DMS153 (cell line): ENCODE measurements at regions not wholly inside any gene's neighbourhood (a gene's known extent, or its start where the extent isn't known, plus 50 kb on each side); places are given as distances from the start of the nearest gene placed in this dataset.
"Not testable (repeated sequence)": the region's sequence is repeated elsewhere in the genome, so short reads cannot be mapped to it uniquely, and the experiment has no call there.

ENCODE experiments used
- DNase-seq: peaks from one replicate; lab custom pipeline; 2025; lab: John Stamatoyannopoulos, UW

GRCh38 chr16:65365732-65366715 lies 244.2 kb upstream of the CDH11 start:
- no peak for DNase-seq

GRCh38 chr16:65356721-65357120 lies 234.9 kb upstream of the CDH11 start:
- not testable (repeated sequence) for DNase-seq

- DNase-seq = no peak
These were observed 233.8 kb upstream of the CDH11 start for GRCh38 chr16:65355706-65356105.

- DNase-seq = no peak
These were observed 231.3 kb upstream of the CDH11 start for GRCh38 chr16:65353183-65353582.

- DNase-seq = no peak
These were observed 227.8 kb upstream of the CDH11 start for GRCh38 chr16:65349626-65350025.

- no peak for DNase-seq
These were observed 221.7 kb upstream of the CDH11 start for GRCh38 chr16:65343556-65343955.

GRCh38 chr16:65342231-65342866 lies 220.5 kb upstream of the CDH11 start:
- no peak for DNase-seq

- no peak for DNase-seq
These were observed 217.2 kb upstream of the CDH11 start for GRCh38 chr16:65339062-65339461.

GRCh38 chr16:65336160-65336559 lies 214.3 kb upstream of the CDH11 start:
- no peak for DNase-seq

- DNase-seq = no peak
These were observed 212.2 kb upstream of the CDH11 start for GRCh38 chr16:65334081-65334480.

GRCh38 chr16:65333283-65333682 lies 211.4 kb upstream of the CDH11 start:
- no peak for DNase-seq

- no peak for DNase-seq
These were observed 205.5 kb upstream of the CDH11 start for GRCh38 chr16:65327346-65327745.

GRCh38 chr16:65323655-65324237 lies 201.9 kb upstream of the CDH11 start:
- DNase-seq = no peak

- no peak for DNase-seq
These were observed 197.9 kb upstream of the CDH11 start for GRCh38 chr16:65319621-65320231.

- DNase-seq = no peak
These were observed 196.9 kb upstream of the CDH11 start for GRCh38 chr16:65318590-65319257.

GRCh38 chr16:65318138-65318537 lies 196.3 kb upstream of the CDH11 start:
- no peak for DNase-seq

- DNase-seq = no peak
These were observed 194.9 kb upstream of the CDH11 start for GRCh38 chr16:65316808-65317207.

- no peak for DNase-seq
These were observed 193.4 kb upstream of the CDH11 start for GRCh38 chr16:65315081-65315780.

- no peak for DNase-seq
These were observed 192.8 kb upstream of the CDH11 start for GRCh38 chr16:65314627-65315008.

GRCh38 chr16:65313936-65314626 lies 192.2 kb upstream of the CDH11 start:
- DNase-seq = no peak

- DNase-seq = no peak
These were observed 190.9 kb upstream of the CDH11 start for GRCh38 chr16:65312795-65313194.
